ENCODE measurements at regions not wholly inside any gene's neighbourhood (a gene's known extent, or its start where the extent isn't known, plus 50 kb on each side); places are given as distances from the start of the nearest gene placed in this dataset.

DNA sequence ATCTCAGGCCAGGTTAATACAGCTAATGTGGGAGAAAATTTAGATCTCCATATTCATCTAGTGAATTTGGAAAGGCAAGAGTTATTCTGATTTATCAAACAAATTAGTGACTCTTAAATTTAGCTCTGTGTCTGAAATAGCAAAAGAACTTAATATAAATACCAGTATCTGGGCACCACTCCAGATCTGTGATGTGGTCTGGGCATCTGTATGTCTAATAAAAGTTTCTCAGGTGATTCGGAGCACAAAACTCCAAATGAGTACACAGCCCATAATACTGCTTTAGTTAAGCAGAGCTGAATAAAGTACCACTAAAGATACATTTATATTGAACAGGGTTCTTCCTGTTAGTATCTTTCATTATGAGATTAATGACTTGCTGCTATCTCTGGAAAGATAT is 261.4 kb downstream of the BAMBI start:
- TF ChIP-seq, protein P1, sequence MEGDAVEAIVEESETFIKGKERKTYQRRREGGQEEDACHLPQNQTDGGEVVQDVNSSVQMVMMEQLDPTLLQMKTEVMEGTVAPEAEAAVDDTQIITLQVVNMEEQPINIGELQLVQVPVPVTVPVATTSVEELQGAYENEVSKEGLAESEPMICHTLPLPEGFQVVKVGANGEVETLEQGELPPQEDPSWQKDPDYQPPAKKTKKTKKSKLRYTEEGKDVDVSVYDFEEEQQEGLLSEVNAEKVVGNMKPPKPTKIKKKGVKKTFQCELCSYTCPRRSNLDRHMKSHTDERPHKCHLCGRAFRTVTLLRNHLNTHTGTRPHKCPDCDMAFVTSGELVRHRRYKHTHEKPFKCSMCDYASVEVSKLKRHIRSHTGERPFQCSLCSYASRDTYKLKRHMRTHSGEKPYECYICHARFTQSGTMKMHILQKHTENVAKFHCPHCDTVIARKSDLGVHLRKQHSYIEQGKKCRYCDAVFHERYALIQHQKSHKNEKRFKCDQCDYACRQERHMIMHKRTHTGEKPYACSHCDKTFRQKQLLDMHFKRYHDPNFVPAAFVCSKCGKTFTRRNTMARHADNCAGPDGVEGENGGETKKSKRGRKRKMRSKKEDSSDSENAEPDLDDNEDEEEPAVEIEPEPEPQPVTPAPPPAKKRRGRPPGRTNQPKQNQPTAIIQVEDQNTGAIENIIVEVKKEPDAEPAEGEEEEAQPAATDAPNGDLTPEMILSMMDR (conservative IDR thresholded peaks at IDR 0.05; ENCODE audit: low read depth in 2 of 2) = no peak
- no peak for TF ChIP-seq EZH2 (IDR thresholded peaks at IDR 0.05; ENCODE audit: low read depth, unreplicated experiment)
- no peak for TF ChIP-seq CREB1 (CRISPR knock-in tag; IDR thresholded peaks at IDR 0.05; ENCODE audit: low read depth)
- no peak for TF ChIP-seq POLR2AphosphoS5 (IDR thresholded peaks at IDR 0.05; ENCODE audit: low read depth)
- TF ChIP-seq NANOG (IDR thresholded peaks at IDR 0.05; ENCODE audit: borderline replicate concordance) = no peak
- no peak for TF ChIP-seq EZH2phosphoT487 (IDR thresholded peaks at IDR 0.05; ENCODE audit: unreplicated experiment)
- TF ChIP-seq, protein P2, sequence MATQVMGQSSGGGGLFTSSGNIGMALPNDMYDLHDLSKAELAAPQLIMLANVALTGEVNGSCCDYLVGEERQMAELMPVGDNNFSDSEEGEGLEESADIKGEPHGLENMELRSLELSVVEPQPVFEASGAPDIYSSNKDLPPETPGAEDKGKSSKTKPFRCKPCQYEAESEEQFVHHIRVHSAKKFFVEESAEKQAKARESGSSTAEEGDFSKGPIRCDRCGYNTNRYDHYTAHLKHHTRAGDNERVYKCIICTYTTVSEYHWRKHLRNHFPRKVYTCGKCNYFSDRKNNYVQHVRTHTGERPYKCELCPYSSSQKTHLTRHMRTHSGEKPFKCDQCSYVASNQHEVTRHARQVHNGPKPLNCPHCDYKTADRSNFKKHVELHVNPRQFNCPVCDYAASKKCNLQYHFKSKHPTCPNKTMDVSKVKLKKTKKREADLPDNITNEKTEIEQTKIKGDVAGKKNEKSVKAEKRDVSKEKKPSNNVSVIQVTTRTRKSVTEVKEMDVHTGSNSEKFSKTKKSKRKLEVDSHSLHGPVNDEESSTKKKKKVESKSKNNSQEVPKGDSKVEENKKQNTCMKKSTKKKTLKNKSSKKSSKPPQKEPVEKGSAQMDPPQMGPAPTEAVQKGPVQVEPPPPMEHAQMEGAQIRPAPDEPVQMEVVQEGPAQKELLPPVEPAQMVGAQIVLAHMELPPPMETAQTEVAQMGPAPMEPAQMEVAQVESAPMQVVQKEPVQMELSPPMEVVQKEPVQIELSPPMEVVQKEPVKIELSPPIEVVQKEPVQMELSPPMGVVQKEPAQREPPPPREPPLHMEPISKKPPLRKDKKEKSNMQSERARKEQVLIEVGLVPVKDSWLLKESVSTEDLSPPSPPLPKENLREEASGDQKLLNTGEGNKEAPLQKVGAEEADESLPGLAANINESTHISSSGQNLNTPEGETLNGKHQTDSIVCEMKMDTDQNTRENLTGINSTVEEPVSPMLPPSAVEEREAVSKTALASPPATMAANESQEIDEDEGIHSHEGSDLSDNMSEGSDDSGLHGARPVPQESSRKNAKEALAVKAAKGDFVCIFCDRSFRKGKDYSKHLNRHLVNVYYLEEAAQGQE (IDR thresholded peaks at IDR 0.05; ENCODE audit: unreplicated experiment) = no peak
- no peak for TF ChIP-seq ZNF114 (CRISPR knock-in tag; IDR thresholded peaks at IDR 0.05)

Measured in GM23338 (cell line).